ENCODE measurements at regions not wholly inside any gene's neighbourhood (a gene's known extent, or its start where the extent isn't known, plus 50 kb on each side); places are given as distances from the start of the nearest gene placed in this dataset.

DNA sequence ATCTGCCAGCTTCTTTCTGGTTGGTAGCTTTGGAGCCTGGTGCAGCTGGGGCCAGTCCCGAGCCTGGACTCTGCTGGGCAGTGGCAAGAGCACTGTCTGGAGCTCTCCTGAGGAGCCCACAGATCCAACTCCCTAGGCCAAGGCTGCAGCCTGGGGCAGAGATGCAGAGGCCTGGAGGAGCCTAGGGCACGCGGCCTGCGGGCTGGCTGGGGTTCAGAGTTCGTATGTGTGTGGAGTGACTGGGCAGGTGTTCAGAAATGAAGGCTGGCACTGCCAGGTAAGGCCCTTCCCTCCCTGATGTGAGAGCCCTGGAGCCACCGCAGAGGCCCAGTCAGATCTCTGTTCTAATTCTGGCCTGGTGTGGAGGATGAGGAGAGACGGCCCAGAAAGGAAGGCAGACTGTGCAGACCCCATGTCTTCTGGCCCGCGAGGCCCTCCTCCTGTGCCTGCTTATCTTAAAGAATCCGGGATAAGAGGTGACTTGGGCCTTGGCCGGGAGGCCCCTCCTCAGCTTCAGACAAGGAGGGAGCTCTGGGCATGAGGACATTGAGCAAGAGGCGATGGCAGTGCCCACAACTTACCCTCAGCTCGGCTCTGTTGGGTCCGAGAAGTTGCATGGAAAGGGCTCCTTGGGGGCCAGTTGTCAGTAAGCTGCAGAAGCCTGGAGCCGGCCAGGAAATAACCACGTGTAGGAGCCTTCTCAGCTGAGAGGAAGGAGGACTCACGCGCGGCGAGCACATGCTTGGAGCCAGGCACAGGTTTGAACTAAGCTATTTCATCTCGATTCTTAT lies 62.2 kb upstream of the B3GAT1 start:
- Histone ChIP-seq H3K4me3 (ENCODE audit: low read depth, low read length, poor library complexity, severe bottlenecking) (no peak overlapping the region), H3K36me3 (ENCODE audit: insufficient read depth, low read length) (no peaks in the 10 kb centered on the region), H3K79me2 (ENCODE audit: insufficient read depth, low read length) (no peaks in the 10 kb centered on the region), H3K9ac (ENCODE audit: low read length) (no peak overlapping the region), H3K27me3 (ENCODE audit: insufficient read depth, low read length) (no peaks in the 10 kb centered on the region), H3K4me2 (ENCODE audit: low read length) (no peak overlapping the region), H3K9me3 (ENCODE audit: low read length) (no peaks in the 10 kb centered on the region), H3K9me2 (ENCODE audit: low read depth, low read length) (no peaks in the 10 kb centered on the region), H4K20me1 (ENCODE audit: insufficient read depth, low read length) (no peaks in the 10 kb centered on the region), H3K4me1 (ENCODE audit: insufficient read depth, low read length, severe bottlenecking) (no peaks in the 10 kb centered on the region), H3F3A (ENCODE audit: insufficient read depth, low read length) (no peaks in the 10 kb centered on the region), H3K27ac (ENCODE audit: low read depth, low read length, poor library complexity, severe bottlenecking) (no peak overlapping the region), H2AFZ (ENCODE audit: low read length) (no peak overlapping the region)
- TF ChIP-seq EZH2 (IDR thresholded peaks at IDR 0.05; ENCODE audit: borderline replicate concordance, low read length) (no peak), CTCF (IDR thresholded peaks at IDR 0.05; ENCODE audit: low read length) (no peak)

DNA sequence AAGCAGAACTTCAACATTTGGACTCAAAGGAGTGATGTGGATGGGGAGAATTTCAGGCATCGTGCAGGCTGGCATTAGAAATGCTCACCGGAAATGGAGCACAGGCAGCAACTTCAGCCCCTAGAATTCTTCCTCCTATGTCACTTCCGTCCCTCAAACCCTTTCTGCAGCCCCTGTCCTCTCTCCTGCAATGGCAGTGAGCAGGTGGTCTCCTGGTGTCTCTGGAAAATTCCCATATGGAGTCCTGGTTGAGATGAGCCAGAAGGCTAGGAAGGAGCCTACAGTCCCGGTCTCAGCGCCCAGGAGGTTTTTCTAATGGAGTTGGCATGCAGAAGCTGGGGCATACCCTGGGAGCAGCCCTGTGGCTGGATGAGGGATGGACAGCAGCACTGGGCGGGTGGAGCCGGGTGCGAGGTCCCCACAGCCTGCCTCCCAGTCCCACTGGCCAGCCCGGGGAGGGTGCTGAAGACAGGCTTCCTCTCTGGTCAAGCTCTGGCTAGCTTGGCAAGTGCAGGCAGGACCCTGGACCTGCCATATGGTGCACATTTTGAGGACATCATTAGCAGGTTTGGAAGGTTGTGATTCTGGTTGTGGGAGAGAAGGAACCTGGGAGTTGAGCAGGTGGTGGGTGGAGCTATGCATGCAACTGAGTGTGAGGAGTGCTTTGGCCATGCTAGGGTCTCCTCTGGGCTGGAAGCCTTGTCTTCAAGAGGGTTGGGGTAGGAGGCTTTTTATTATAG lies 59.8 kb upstream of the B3GAT1 start:
- no peaks in the 10 kb centered on the region for H3K79me2 ChIP-seq (ENCODE audit: insufficient read depth, low read length)
- H3K27ac ChIP-seq (ENCODE audit: low read depth, low read length, poor library complexity, severe bottlenecking) = no peak overlapping the region
- no peak overlapping the region for H3K9ac ChIP-seq (ENCODE audit: low read length)
- H3K27me3 ChIP-seq (ENCODE audit: insufficient read depth, low read length) = no peaks in the 10 kb centered on the region
- no peaks in the 10 kb centered on the region for H4K20me1 ChIP-seq (ENCODE audit: insufficient read depth, low read length)
- no peak overlapping the region for H3K4me2 ChIP-seq (ENCODE audit: low read length)
- TF ChIP-seq EZH2 (IDR thresholded peaks at IDR 0.05; ENCODE audit: borderline replicate concordance, low read length) (no peak), CTCF (IDR thresholded peaks at IDR 0.05; ENCODE audit: low read length) (no peak)
- no peaks in the 10 kb centered on the region for H3F3A ChIP-seq (ENCODE audit: insufficient read depth, low read length)
- H3K9me3 ChIP-seq (ENCODE audit: low read length) = no peaks in the 10 kb centered on the region
- H3K4me3 ChIP-seq (ENCODE audit: low read depth, low read length, poor library complexity, severe bottlenecking) = no peak overlapping the region
- H2AFZ ChIP-seq (ENCODE audit: low read length) = no peak overlapping the region
- no peaks in the 10 kb centered on the region for H3K9me2 ChIP-seq (ENCODE audit: low read depth, low read length)
- no peaks in the 10 kb centered on the region for H3K4me1 ChIP-seq (ENCODE audit: insufficient read depth, low read length, severe bottlenecking)
- no peaks in the 10 kb centered on the region for H3K36me3 ChIP-seq (ENCODE audit: insufficient read depth, low read length)

DNA sequence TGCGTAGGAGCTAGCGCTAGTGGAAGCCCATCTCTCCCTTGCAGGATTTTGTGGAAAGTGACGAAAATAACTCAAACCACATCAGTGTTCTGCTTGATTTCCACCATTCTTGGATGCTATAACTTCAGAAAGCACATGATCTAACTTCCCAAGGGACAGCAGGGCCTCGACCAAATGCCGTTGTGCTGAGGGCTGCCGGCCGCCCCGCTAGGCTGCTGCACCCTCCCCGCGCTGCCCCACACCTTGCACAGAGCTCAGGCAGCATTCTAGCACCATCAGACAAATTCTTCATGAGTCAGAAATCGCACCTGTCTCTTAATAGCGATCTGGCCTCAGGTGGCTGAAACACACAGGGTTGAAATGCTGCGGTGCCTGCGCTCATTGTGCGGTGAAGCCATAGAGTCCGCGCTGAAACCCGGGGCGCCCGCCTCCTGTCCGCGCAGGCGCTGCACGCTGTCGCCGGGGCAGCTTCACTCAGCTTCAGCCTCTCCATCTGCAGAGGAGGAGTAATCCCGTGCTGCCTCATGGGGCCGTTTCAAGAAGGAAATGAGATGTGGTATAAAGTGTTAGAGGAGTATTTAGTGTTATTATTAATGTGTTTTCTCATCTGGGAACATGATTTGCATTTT lies 59.2 kb upstream of the B3GAT1 start:
- Histone ChIP-seq H3K36me3 (ENCODE audit: insufficient read depth, low read length) (no peaks in the 10 kb centered on the region), H3K27ac (ENCODE audit: low read depth, low read length, poor library complexity, severe bottlenecking) (no peak overlapping the region), H3K27me3 (ENCODE audit: insufficient read depth, low read length) (no peaks in the 10 kb centered on the region), H3K4me3 (ENCODE audit: low read depth, low read length, poor library complexity, severe bottlenecking) (no peak overlapping the region), H2AFZ (ENCODE audit: low read length) (no peak overlapping the region), H3F3A (ENCODE audit: insufficient read depth, low read length) (no peaks in the 10 kb centered on the region), H3K9ac (ENCODE audit: low read length) (no peak overlapping the region), H3K79me2 (ENCODE audit: insufficient read depth, low read length) (no peaks in the 10 kb centered on the region), H3K9me2 (ENCODE audit: low read depth, low read length) (no peaks in the 10 kb centered on the region), H3K4me1 (ENCODE audit: insufficient read depth, low read length, severe bottlenecking) (no peaks in the 10 kb centered on the region), H3K9me3 (ENCODE audit: low read length) (no peaks in the 10 kb centered on the region), H4K20me1 (ENCODE audit: insufficient read depth, low read length) (no peaks in the 10 kb centered on the region), H3K4me2 (ENCODE audit: low read length) (no peak overlapping the region)
- no peak for TF ChIP-seq CTCF (IDR thresholded peaks at IDR 0.05; ENCODE audit: low read length)
- TF ChIP-seq EZH2 (IDR thresholded peaks at IDR 0.05; ENCODE audit: borderline replicate concordance, low read length) = no peak

Data from OCI-LY1 (cell line).